ENCODE measurements at regions not wholly inside any gene's neighbourhood (a gene's known extent, or its start where the extent isn't known, plus 50 kb on each side); places are given as distances from the start of the nearest gene placed in this dataset.

DNA sequence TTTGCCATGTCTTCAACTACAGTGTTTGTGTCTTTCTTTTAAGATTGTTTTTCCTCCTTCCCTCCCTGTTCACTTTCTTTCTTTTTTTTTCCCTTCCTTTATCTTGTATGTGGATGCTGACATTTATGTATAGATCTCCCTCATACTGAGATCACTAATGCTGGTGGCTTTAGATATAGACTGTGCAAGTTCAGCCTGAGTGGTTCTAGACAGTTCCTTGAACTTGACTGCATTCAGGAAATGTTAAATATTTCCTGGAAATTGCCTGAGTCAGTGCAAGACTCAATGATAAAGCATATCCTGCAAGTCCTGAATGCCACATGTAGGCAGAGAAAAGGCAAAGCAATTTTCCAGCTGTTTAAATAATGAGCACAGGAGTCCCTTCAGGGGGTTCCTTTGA is 182.5 kb upstream of the NR3C1 start:
- H3K4me3 Mint-ChIP-seq, result no peak overlapping the region
- H3K9me3 Mint-ChIP-seq, result peaks cover 4% of the 10 kb centered on the region
- H3K27ac Mint-ChIP-seq, result peak overlapping the region; percentile 17
- H3K36me3 Mint-ChIP-seq, result no peaks in the 10 kb centered on the region
- H3K27me3 Mint-ChIP-seq, result no peaks in the 10 kb centered on the region
- no peak for TF ChIP-seq CTCF (conservative IDR thresholded peaks at IDR 0.05)
- peaks cover 25% of the 10 kb centered on the region for H3K4me1 Mint-ChIP-seq (ENCODE audit: unreplicated experiment)
- no peak for DNase-seq (ENCODE audit: extremely low spot score, unreplicated experiment)

DNA sequence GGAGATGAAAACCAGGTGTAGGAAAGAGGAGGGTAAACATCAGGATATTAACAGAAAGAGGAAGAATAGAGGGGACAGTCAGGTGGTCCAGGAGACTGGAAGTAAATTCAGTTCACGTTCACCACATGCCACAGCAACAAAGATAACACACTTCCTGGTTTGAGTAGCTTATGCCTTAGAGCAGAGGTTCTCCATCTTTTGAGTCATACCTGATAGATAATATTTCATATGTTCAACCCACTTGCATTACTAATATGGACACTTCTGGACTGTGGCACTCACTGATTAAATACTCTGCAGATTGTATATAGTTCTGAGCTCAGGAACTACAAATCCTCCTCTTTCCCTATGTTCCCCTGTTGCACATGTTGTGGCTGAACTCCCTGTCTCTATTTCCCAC is 179.9 kb upstream of the NR3C1 start:
- Mint-ChIP-seq H3K36me3 (no peaks in the 10 kb centered on the region), H3K4me3 (no peak overlapping the region), H3K27me3 (no peaks in the 10 kb centered on the region), H3K4me1 (ENCODE audit: unreplicated experiment) (peaks cover 23% of the 10 kb centered on the region), H3K27ac (no peak overlapping the region), H3K9me3 (peaks cover 10% of the 10 kb centered on the region)
- DNase-seq (ENCODE audit: extremely low spot score, unreplicated experiment), result no peak
- no peak for TF ChIP-seq CTCF (conservative IDR thresholded peaks at IDR 0.05)

DNA sequence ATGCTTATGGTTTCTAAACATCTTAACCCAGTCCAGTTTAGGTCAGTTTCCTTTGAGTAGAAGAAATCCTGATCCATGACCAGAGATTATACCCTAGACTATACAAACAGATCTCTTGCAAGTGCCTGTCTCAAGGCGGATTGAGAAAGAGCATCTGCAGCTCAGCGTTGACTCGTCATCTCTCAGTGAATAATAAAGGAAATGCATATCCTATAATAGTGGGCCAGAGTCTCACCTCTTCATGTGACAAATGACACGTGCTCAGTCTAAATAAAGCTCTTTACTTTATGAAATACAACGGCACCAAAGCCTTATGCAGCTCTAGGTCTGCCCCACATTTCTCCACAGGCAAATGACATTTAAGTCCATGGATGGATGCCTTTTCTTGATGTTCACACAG is 179.4 kb upstream of the NR3C1 start:
- TF ChIP-seq CTCF (conservative IDR thresholded peaks at IDR 0.05), result no peak
- Mint-ChIP-seq H3K27me3 (no peaks in the 10 kb centered on the region), H3K36me3 (no peaks in the 10 kb centered on the region), H3K4me1 (ENCODE audit: unreplicated experiment) (peaks cover 23% of the 10 kb centered on the region), H3K9me3 (peaks cover 10% of the 10 kb centered on the region), H3K4me3 (no peak overlapping the region), H3K27ac (no peak overlapping the region)
- DNase-seq (ENCODE audit: extremely low spot score, unreplicated experiment), result no peak

GRCh38 chr5:143582176-143582575 is 178.7 kb upstream of the NR3C1 start:
- DNase-seq (ENCODE audit: extremely low spot score, unreplicated experiment), result no peak
- TF ChIP-seq CTCF (conservative IDR thresholded peaks at IDR 0.05), result no peak
- no peaks in the 10 kb centered on the region for H3K27me3 Mint-ChIP-seq
- H3K9me3 Mint-ChIP-seq, result peaks cover 10% of the 10 kb centered on the region
- H3K36me3 Mint-ChIP-seq, result no peaks in the 10 kb centered on the region
- H3K4me3 Mint-ChIP-seq, result no peak overlapping the region
- H3K27ac Mint-ChIP-seq, result no peak overlapping the region
- peaks cover 24% of the 10 kb centered on the region for H3K4me1 Mint-ChIP-seq (ENCODE audit: unreplicated experiment)

DNA sequence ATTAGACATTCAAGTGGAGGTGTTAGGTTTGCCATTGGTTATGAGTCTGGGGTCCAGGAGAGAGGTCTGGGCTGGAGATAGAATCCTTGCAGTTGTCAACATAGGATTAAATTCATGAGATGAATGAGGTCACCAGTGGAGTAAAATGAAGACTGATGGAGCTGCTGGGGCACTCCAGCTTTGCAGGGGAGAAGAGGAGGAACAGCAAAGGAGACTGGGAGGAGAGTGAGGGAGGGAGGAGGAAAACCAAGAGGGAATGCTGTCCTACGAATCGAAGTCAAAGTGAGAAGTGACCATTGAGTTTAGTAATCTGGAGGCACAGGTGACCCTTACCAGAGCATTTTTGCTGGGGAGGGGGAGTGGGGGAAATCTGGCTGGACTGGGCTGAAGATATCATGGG is 178.2 kb upstream of the NR3C1 start:
- Mint-ChIP-seq H3K4me1 (ENCODE audit: unreplicated experiment) (peaks cover 29% of the 10 kb centered on the region), H3K9me3 (peaks cover 14% of the 10 kb centered on the region), H3K27me3 (no peaks in the 10 kb centered on the region), H3K27ac (no peak overlapping the region), H3K36me3 (no peaks in the 10 kb centered on the region), H3K4me3 (no peak overlapping the region)
- no peak for DNase-seq (ENCODE audit: extremely low spot score, unreplicated experiment)
- TF ChIP-seq CTCF (conservative IDR thresholded peaks at IDR 0.05), result no peak

DNA sequence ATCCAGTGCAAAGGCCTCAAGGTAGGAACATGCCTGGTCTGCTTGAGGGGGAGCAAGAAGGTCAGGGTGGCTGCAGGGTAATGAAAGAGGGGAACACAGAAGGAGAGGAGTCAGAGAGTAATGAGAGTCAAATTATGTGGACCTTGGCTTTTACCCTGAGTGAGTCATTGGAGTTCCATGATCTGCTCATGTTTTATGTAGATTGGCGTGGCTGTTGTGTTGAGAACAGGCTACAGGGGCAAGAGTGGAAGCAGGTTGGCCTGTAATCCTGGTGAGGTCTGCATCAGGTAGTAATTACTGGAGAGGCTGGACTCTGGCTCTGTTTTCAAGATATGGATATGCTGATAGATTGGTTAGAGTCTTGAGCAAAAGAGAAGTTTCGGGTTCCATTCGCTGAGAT is 177.7 kb upstream of the NR3C1 start:
- Mint-ChIP-seq H3K4me1 (ENCODE audit: unreplicated experiment) (peaks cover 29% of the 10 kb centered on the region), H3K27me3 (no peaks in the 10 kb centered on the region), H3K9me3 (peaks cover 15% of the 10 kb centered on the region), H3K36me3 (no peaks in the 10 kb centered on the region), H3K27ac (no peak overlapping the region), H3K4me3 (no peak overlapping the region)
- no peak for TF ChIP-seq CTCF (conservative IDR thresholded peaks at IDR 0.05)
- no peak for DNase-seq (ENCODE audit: extremely low spot score, unreplicated experiment)

All from type B pancreatic cell (in vitro differentiated cells).